Activated naive CD4-positive, alpha-beta T cell treated with anti-CD3 and anti-CD28 coated beads, Interleukin-2, amount 50 U/mL, for 16 hours (primary cell): ENCODE measurements at regions not wholly inside any gene's neighbourhood (a gene's known extent, or its start where the extent isn't known, plus 50 kb on each side); places are given as distances from the start of the nearest gene placed in this dataset.
A peak's percentile ranks its signal among the peaks of the same experiment; 100 is the strongest.

Experiments
- DNase-seq: peaks from one replicate; pipeline ENCODE4 v3.0.0-alpha.2; 2020

- DNase-seq: no peak
Measured at GRCh38 chr12:66976526-66976925, 292.6 kb upstream of the CAND1 start.

GRCh38 chr12:66978802-66979201 is 290.4 kb upstream of the CAND1 start:
- no peak for DNase-seq

GRCh38 chr12:66979251-66979650 is 289.9 kb upstream of the CAND1 start:
- DNase-seq: no peak

- DNase-seq: no peak
Measured at GRCh38 chr12:66984077-66984476, 285.1 kb upstream of the CAND1 start.

- DNase-seq: no peak
Measured at GRCh38 chr12:66984962-66985361, 284.2 kb upstream of the CAND1 start.

- no peak for DNase-seq
Measured at GRCh38 chr12:66999141-66999540, 270.0 kb upstream of the CAND1 start.

- no peak for DNase-seq
Measured at GRCh38 chr12:67001251-67001650, 267.9 kb upstream of the CAND1 start.

GRCh38 chr12:67002720-67003119 is 266.4 kb upstream of the CAND1 start:
- no peak for DNase-seq

GRCh38 chr12:67006610-67007009 is 262.5 kb upstream of the CAND1 start:
- DNase-seq: no peak

GRCh38 chr12:67014642-67015041 is 254.5 kb upstream of the CAND1 start:
- no peak for DNase-seq

- no peak for DNase-seq
Measured at GRCh38 chr12:67018105-67018504, 251.1 kb upstream of the CAND1 start.

- no peak for DNase-seq
Measured at GRCh38 chr12:67019070-67019469, 250.1 kb upstream of the CAND1 start.

GRCh38 chr12:67025543-67026114 is 243.5 kb upstream of the CAND1 start:
- DNase-seq: peak; percentile 57

- no peak for DNase-seq
Measured at GRCh38 chr12:67026487-67027246, 242.5 kb upstream of the CAND1 start.

GRCh38 chr12:67028529-67028928 is 240.6 kb upstream of the CAND1 start:
- no peak for DNase-seq

- no peak for DNase-seq
Measured at GRCh38 chr12:67034110-67034879, 234.9 kb upstream of the CAND1 start.

- DNase-seq: no peak
Measured at GRCh38 chr12:67035121-67035520, 234.0 kb upstream of the CAND1 start.

- DNase-seq: no peak
Measured at GRCh38 chr12:67038486-67038885, 230.7 kb upstream of the CAND1 start.

- DNase-seq: no peak
Measured at GRCh38 chr12:67039995-67040860, 228.9 kb upstream of the CAND1 start.

GRCh38 chr12:67040861-67041137 is 228.4 kb upstream of the CAND1 start:
- no peak for DNase-seq

GRCh38 chr12:67042697-67043131 is 226.4 kb upstream of the CAND1 start:
- no peak for DNase-seq

- DNase-seq: no peak
Measured at GRCh38 chr12:67043771-67044170, 225.4 kb upstream of the CAND1 start.

GRCh38 chr12:67045650-67046049 is 223.5 kb upstream of the CAND1 start:
- no peak for DNase-seq
